ENCODE measurements at regions not wholly inside any gene's neighbourhood (a gene's known extent, or its start where the extent isn't known, plus 50 kb on each side); places are given as distances from the start of the nearest gene placed in this dataset.

DNA sequence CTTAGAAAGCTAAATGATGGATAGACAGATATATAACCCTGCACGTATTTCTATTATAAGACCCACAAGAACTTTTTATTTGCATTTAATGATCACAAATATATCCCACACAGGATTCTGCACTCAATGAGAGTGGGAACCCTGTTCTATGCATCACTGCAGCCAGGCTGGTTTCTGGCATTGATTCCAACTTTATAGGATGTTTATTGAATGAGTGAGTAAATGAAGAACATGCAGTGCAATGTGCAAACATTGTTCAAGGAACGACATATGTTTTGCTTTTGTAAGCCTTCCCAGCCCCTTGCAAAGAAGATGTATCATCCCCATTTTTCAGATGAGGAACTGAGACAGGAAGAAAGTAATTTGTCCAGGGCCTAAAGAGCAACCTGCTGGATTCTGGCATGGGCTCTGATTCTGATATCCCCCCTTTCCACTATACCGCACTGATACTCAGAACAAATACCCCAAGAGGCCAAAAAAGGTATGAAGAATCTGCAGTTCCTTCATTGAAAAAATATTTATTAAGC lies 246.3 kb downstream of the LACC1 start:
- TF ChIP-seq, protein P1, sequence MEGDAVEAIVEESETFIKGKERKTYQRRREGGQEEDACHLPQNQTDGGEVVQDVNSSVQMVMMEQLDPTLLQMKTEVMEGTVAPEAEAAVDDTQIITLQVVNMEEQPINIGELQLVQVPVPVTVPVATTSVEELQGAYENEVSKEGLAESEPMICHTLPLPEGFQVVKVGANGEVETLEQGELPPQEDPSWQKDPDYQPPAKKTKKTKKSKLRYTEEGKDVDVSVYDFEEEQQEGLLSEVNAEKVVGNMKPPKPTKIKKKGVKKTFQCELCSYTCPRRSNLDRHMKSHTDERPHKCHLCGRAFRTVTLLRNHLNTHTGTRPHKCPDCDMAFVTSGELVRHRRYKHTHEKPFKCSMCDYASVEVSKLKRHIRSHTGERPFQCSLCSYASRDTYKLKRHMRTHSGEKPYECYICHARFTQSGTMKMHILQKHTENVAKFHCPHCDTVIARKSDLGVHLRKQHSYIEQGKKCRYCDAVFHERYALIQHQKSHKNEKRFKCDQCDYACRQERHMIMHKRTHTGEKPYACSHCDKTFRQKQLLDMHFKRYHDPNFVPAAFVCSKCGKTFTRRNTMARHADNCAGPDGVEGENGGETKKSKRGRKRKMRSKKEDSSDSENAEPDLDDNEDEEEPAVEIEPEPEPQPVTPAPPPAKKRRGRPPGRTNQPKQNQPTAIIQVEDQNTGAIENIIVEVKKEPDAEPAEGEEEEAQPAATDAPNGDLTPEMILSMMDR (IDR thresholded peaks at IDR 0.05): no peak
- no peak for TF ChIP-seq POLR2A (IDR thresholded peaks at IDR 0.05)
- no peak for TF ChIP-seq POLR2AphosphoS5 (IDR thresholded peaks at IDR 0.05)
